Peyer's patch (tissue), 4 donors: ENCODE measurements at regions not wholly inside any gene's neighbourhood (a gene's known extent, or its start where the extent isn't known, plus 50 kb on each side); places are given as distances from the start of the nearest gene placed in this dataset.

ENCODE experiments used
- POLR2A ChIP-seq, 2 donors: fragments of 450-650 bp; IDR thresholded peaks; one replicate each; pipeline ENCODE4 v1.5.1; 2017; ENCODE audit warnings: antibody characterized with exemption in 2 of 2, mild to moderate bottlenecking in 2 of 2, moderate library complexity in 2 of 2
- TF ChIP-seq, protein P1 (sequence below), 6 experiments: fragments of 450-650 bp in 4 of 6; fragments of 200-600 bp in 2 of 6; sonication (generic) in 1 of 6; IDR thresholded peaks; one replicate each; pipeline ENCODE4 v1.5.1; 2017 to 2019; ENCODE audit warnings: antibody characterized with exemption in 6 of 6, mild to moderate bottlenecking in 3 of 6, moderate library complexity in 1 of 6

DNA sequence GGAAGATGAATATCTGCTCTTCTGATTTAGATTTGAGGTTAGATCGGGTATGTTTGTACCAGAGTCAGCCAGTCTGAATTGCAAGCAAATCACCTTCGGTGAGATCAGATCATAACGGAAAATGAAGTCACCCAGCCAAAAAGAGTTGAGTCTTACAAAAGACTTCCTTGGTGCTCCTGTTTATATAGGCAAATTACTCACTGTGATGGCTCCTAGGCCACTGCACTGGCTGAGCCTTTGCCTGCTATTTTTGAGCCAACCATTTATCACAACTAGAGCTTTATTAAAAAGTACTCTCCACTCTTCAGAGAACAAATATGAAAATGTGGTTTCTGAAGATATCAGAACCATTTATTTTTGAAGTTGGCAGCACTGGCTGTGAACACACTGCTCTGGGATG is 277.7 kb upstream of the PCSK5 start:
- TF ChIP-seq, protein P1, sequence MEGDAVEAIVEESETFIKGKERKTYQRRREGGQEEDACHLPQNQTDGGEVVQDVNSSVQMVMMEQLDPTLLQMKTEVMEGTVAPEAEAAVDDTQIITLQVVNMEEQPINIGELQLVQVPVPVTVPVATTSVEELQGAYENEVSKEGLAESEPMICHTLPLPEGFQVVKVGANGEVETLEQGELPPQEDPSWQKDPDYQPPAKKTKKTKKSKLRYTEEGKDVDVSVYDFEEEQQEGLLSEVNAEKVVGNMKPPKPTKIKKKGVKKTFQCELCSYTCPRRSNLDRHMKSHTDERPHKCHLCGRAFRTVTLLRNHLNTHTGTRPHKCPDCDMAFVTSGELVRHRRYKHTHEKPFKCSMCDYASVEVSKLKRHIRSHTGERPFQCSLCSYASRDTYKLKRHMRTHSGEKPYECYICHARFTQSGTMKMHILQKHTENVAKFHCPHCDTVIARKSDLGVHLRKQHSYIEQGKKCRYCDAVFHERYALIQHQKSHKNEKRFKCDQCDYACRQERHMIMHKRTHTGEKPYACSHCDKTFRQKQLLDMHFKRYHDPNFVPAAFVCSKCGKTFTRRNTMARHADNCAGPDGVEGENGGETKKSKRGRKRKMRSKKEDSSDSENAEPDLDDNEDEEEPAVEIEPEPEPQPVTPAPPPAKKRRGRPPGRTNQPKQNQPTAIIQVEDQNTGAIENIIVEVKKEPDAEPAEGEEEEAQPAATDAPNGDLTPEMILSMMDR (IDR thresholded peaks at IDR 0.05), result no peak
- TF ChIP-seq POLR2A (IDR thresholded peaks at IDR 0.05), result no peak
